HCT116 (cell line): ENCODE measurements at regions not wholly inside any gene's neighbourhood (a gene's known extent, or its start where the extent isn't known, plus 50 kb on each side); places are given as distances from the start of the nearest gene placed in this dataset.

ENCODE experiments used
- ATAC-seq: fragments of 200-7000 bp; cut with Tn5 transposase; 2 replicates; pipeline ENCODE4 v1.9.1; 2020; ENCODE audit warnings: mild to moderate bottlenecking, moderate library complexity
- BruUV-seq: library from RNA; stranded (reverse); fragments of 400-500 nt; replicated peaks from 2 replicates; lab custom pipeline; 2021; lab: Mats Ljungman, UMichigan
- CTCF ChIA-PET: fragments of 300-600 bp; sonication (Branson Sonifier 250); formaldehyde crosslinking; loops from one replicate; lab custom pipeline; 2021; ENCODE audit warnings: antibody characterized with exemption; lab: Charles Lee
- POLR2A ChIA-PET: fragments of 300-600, 350-600 bp; sonication (Branson Sonifier 250); formaldehyde crosslinking; loops from one replicate; lab custom pipeline; 2021; ENCODE audit warnings: antibody characterized with exemption; lab: Charles Lee
- RAD21 ChIA-PET, 2 experiments: fragments of 300-600 bp; sonication (Branson Sonifier 250); formaldehyde crosslinking; loops; one replicate each; lab custom pipeline; 2023; ENCODE audit warnings: low total read pairs in 2 of 2; ENCODE audit not compliant: uncharacterized antibody in 2 of 2, unreplicated experiment in 2 of 2, low non-redundant PET in 1 of 2; lab: Charles Lee
- DNase-seq: peaks from one replicate; pipeline ENCODE4 v3.0.0-alpha.2; 2010; ENCODE audit warnings: low read depth, low spot score
- H2AFZ ChIP-seq: fragments of 200-600 bp; shearing (Covaris generic), sonication (generic); 2 replicates; pipeline ENCODE4 v1.6.1; 2017; ENCODE audit warnings: low read depth, mixed run types, mixed read lengths, antibody characterized with exemption, low read length; ENCODE audit not compliant: poor library complexity, severe bottlenecking
- H3K27ac ChIP-seq: 2 replicates; pipeline ENCODE4 v1.5.1; 2012; ENCODE audit warnings: low read depth, low read length
- H3K27me3 ChIP-seq: fragments of 200-600 bp; sonication (generic); 2 replicates; pipeline ENCODE4 v1.6.1; 2016; ENCODE audit warnings: mixed run types, low read length, mixed read lengths; ENCODE audit not compliant: insufficient read depth
- H3K36me3 ChIP-seq, 2 experiments: fragments of 200-500 bp in 1 of 2; fragments of 200-600 bp in 1 of 2; sonication (Bioruptor generic) in 1 of 2; sonication (generic) in 1 of 2; 2 replicates each; pipeline versions ENCODE4 v1.5.1 to v1.6.1; 2014 to 2016; ENCODE audit warnings: low read length in 2 of 2, inconsistent platforms in 1 of 2, mixed read lengths in 1 of 2, mixed run types in 1 of 2; ENCODE audit not compliant: insufficient read depth in 2 of 2, control insufficient read depth in 1 of 2
- H3K4me1 ChIP-seq, 2 experiments: fragments of 200-600 bp in 1 of 2; sonication (generic) in 1 of 2; 2 replicates each; pipeline versions ENCODE4 v1.5.1 to v1.6.1; 2012 to 2017; ENCODE audit warnings: low read length in 2 of 2, inconsistent platforms in 1 of 2, mild to moderate bottlenecking in 1 of 2, mixed read lengths in 1 of 2, mixed run types in 1 of 2, moderate library complexity in 1 of 2; ENCODE audit not compliant: insufficient read depth in 2 of 2, control insufficient read depth in 1 of 2
- H3K4me2 ChIP-seq: fragments of 200-600 bp; sonication (generic); 2 replicates; pipeline ENCODE4 v1.6.1; 2017; ENCODE audit warnings: mixed run types, low read length, mixed read lengths
- H3K4me3 ChIP-seq, 2 experiments: fragments of 200-600 bp in 1 of 2; sonication (generic) in 1 of 2; replicated peaks in 1 of 2; 2 replicates each; pipeline ENCODE4 v1.5.1; 2011 to 2016; ENCODE audit warnings: low read length in 2 of 2, control low read depth in 1 of 2, low read depth in 1 of 2, mild to moderate bottlenecking in 1 of 2, mixed read lengths in 1 of 2, mixed run types in 1 of 2
- H3K79me2 ChIP-seq: fragments of 200-600 bp; sonication (generic); 2 replicates; pipeline ENCODE4 v1.6.1; 2017; ENCODE audit warnings: mild to moderate bottlenecking, mixed run types, low read length, moderate library complexity, mixed read lengths; ENCODE audit not compliant: insufficient read depth
- H3K9ac ChIP-seq: fragments of 200-600 bp; sonication (generic); 2 replicates; pipeline ENCODE4 v1.6.1; 2016; ENCODE audit warnings: low read length, mixed read lengths
- H3K9me2 ChIP-seq: fragments of 200-600 bp; sonication (generic), shearing (Covaris generic); 2 replicates; pipeline ENCODE4 v1.6.1; 2017; ENCODE audit warnings: mixed run types, mild to moderate bottlenecking, moderate library complexity; ENCODE audit not compliant: insufficient read depth
- H3K9me3 ChIP-seq, 2 experiments: fragments of 200-500 bp in 1 of 2; fragments of 200-600 bp in 1 of 2; sonication (Bioruptor generic) in 1 of 2; sonication (generic) in 1 of 2; 2 replicates each; pipeline ENCODE4 v1.6.1; 2014 to 2017; ENCODE audit warnings: low read length in 2 of 2, mixed read lengths in 2 of 2, inconsistent platforms in 1 of 2, low read depth in 1 of 2, mild to moderate bottlenecking in 1 of 2, mixed run types in 1 of 2, moderate library complexity in 1 of 2; ENCODE audit not compliant: control insufficient read depth in 1 of 2, insufficient read depth in 1 of 2
- H4K20me1 ChIP-seq: fragments of 200-600 bp; sonication (generic), shearing (Covaris generic); 2 replicates; pipeline ENCODE4 v1.6.1; 2017; ENCODE audit warnings: mixed run types, mild to moderate bottlenecking, moderate library complexity; ENCODE audit not compliant: insufficient read depth
- CBX3 ChIP-seq: IDR thresholded peaks from 2 replicates; pipeline ENCODE4 v1.6.1; 2012; ENCODE audit warnings: low read depth
- CEBPB ChIP-seq: IDR thresholded peaks from 2 replicates; pipeline ENCODE4 v1.6.1; 2012; ENCODE audit warnings: low read depth
- CTCF ChIP-seq, 3 experiments: fragments of 200-600 bp in 1 of 3; sonication (generic) in 1 of 3; IDR thresholded peaks in 2 of 3; conservative IDR thresholded peaks in 1 of 3; 2 replicates each; pipeline ENCODE4 v1.5.1; 2012 to 2017; ENCODE audit warnings: low read depth in 2 of 3, low read length in 2 of 3, antibody characterized with exemption in 1 of 3, borderline replicate concordance in 1 of 3, control low read depth in 1 of 3, mild to moderate bottlenecking in 1 of 3, mixed read lengths in 1 of 3, mixed run types in 1 of 3, moderate library complexity in 1 of 3; ENCODE audit not compliant: insufficient read depth in 1 of 3
- EGR1 ChIP-seq: IDR thresholded peaks from 2 replicates; pipeline ENCODE4 v1.6.1; 2012; ENCODE audit warnings: low read depth
- EZH2 ChIP-seq: fragments of 200-600 bp; sonication (generic); IDR thresholded peaks from 2 replicates; pipeline ENCODE4 v1.6.1; 2017; ENCODE audit warnings: antibody characterized with exemption, mixed run types
- EZH2phosphoT487 ChIP-seq: fragments of 200-600 bp; IDR thresholded peaks from 2 replicates; pipeline ENCODE4 v1.6.1; 2018; ENCODE audit warnings: antibody characterized with exemption, borderline replicate concordance
- FOSL1 ChIP-seq: IDR thresholded peaks from 2 replicates; pipeline ENCODE4 v1.6.1; 2012; ENCODE audit warnings: low read depth
- JUND ChIP-seq: IDR thresholded peaks from 2 replicates; pipeline ENCODE4 v1.6.1; 2012
- MAX ChIP-seq: IDR thresholded peaks from 2 replicates; pipeline ENCODE4 v1.6.1; 2012
- RAD21 ChIP-seq: IDR thresholded peaks from 2 replicates; pipeline ENCODE4 v1.6.1; 2012; ENCODE audit warnings: low read depth, mild to moderate bottlenecking
- REST ChIP-seq: IDR thresholded peaks from 2 replicates; pipeline ENCODE4 v1.6.1; 2012; ENCODE audit warnings: low read depth
- SP1 ChIP-seq: IDR thresholded peaks from 2 replicates; pipeline ENCODE4 v1.6.1; 2012; ENCODE audit warnings: low read depth
- SRF ChIP-seq: IDR thresholded peaks from 2 replicates; pipeline ENCODE4 v1.6.1; 2012; ENCODE audit warnings: low read depth
- TCF7L2 ChIP-seq: IDR thresholded peaks from 2 replicates; pipeline ENCODE4 v1.7.0; 2011; ENCODE audit warnings: borderline replicate concordance, inconsistent platforms; ENCODE audit not compliant: insufficient read depth, insufficient read length; ENCODE audit errors: extremely low read depth
- YY1 ChIP-seq: IDR thresholded peaks from 2 replicates; pipeline ENCODE4 v1.6.1; 2011; ENCODE audit warnings: low read length, low read depth, moderate library complexity, mild to moderate bottlenecking; ENCODE audit not compliant: insufficient replicate concordance; ENCODE audit errors: extremely low read depth
- ZFX ChIP-seq: fragments of 450-650 bp; IDR thresholded peaks from 2 replicates; pipeline ENCODE4 v1.6.1; 2017
- ZNF274 ChIP-seq: fragments of 200-500 bp; sonication (Bioruptor generic); IDR thresholded peaks from 2 replicates; pipeline ENCODE4 v1.6.1; 2014; ENCODE audit warnings: mild to moderate bottlenecking, low read depth, low read length, inconsistent platforms
- intact Hi-C: fragments of 100-400 bp; cut with micrococcal nuclease; formaldehyde crosslinking; loops from 2 replicates; pipeline ENCODE4 v1.10.0; 2022

- no peak for TF ChIP-seq FOSL1
- no peak for TF ChIP-seq RAD21
- TF ChIP-seq YY1, result no peak
Measured at GRCh38 chr3:40679290-40679689, 154.5 kb downstream of the ZNF621 start (continued).

- no peaks in the 10 kb centered on the region for H3K36me3 ChIP-seq
- H3K4me3 ChIP-seq, result no peak overlapping the region
- BruUV-seq, result no TSS peak
- no peaks in the 10 kb centered on the region for H4K20me1 ChIP-seq
- no peak for DNase-seq
- no peaks in the 10 kb centered on the region for H3K4me1 ChIP-seq
- H3K27ac ChIP-seq, result no peak overlapping the region
- ChIA-PET POLR2A (no interaction called here), RAD21 (no interaction called here), CTCF (no interaction called here)
- H2AFZ ChIP-seq, result no peak overlapping the region
- intact Hi-C loops, result no loop called here
- no peak for ATAC-seq
- H3K9me3 ChIP-seq, result no peaks in the 10 kb centered on the region
- no peaks in the 10 kb centered on the region for H3K9me2 ChIP-seq
- H3K79me2 ChIP-seq, result no peaks in the 10 kb centered on the region
- no peak overlapping the region for H3K9ac ChIP-seq
- peaks cover 4% of the 10 kb centered on the region; the same call in 1 of the 2 replicates for H3K27me3 ChIP-seq
- H3K4me2 ChIP-seq, result no peak overlapping the region
- TF ChIP-seq JUND (no peak), REST (no peak), EZH2phosphoT487 (no peak), CTCF (IDR thresholded peaks at IDR 0.05 in 2 of 3, conservative IDR thresholded peaks at IDR 0.05 in 1 of 3; ENCODE audit: borderline replicate concordance in 1 of 3, insufficient read depth in 1 of 3, low read depth in 2 of 3, low read length in 2 of 3) (no peak), CEBPB (no peak), SP1 (no peak), ZFX (no peak), EZH2 (no peak), ZNF274 (no peak), CBX3 (no peak), SRF (no peak), TCF7L2 (no peak), MAX (no peak), YY1 (no peak), FOSL1 (no peak), RAD21 (no peak), EGR1 (no peak)
Measured at GRCh38 chr3:40680685-40681657, 156.2 kb downstream of the ZNF621 start.
